Epidermal melanocyte (primary cell): ENCODE measurements at regions not wholly inside any gene's neighbourhood (a gene's known extent, or its start where the extent isn't known, plus 50 kb on each side); places are given as distances from the start of the nearest gene placed in this dataset.
A peak's percentile ranks its signal among the peaks of the same experiment; 100 is the strongest.

Experiments used
- DNase-seq: peaks from one replicate; pipeline ENCODE4 v3.0.0; 2011; ENCODE audit warnings: low spot score; ENCODE audit not compliant: insufficient read length

GRCh38 chr2:9738535-9739496 is 104.5 kb upstream of the TAF1B start:
- no peak for DNase-seq

DNA sequence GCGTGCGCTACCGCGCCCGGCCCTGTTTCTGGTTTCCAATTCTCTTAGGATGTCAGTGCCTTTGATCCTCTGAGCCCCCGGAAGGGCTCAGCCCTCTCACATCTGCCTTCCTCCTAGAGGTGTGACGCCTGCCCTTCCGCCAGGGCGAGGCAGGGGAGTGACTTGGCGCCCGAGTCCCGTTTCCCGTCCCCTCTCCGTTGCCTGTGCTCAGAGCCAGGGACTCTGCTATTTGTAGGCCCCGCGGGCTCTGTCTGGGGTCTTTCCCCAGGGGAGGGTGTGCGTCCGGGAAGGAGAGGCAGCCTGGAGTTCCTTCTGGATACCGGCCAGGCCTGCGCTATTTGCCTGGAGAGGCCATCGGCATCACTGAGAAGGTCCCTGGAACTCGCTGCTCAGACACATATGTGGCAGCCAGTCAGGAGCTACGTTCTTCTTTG is 103.7 kb upstream of the TAF1B start:
- no peak for DNase-seq

DNA sequence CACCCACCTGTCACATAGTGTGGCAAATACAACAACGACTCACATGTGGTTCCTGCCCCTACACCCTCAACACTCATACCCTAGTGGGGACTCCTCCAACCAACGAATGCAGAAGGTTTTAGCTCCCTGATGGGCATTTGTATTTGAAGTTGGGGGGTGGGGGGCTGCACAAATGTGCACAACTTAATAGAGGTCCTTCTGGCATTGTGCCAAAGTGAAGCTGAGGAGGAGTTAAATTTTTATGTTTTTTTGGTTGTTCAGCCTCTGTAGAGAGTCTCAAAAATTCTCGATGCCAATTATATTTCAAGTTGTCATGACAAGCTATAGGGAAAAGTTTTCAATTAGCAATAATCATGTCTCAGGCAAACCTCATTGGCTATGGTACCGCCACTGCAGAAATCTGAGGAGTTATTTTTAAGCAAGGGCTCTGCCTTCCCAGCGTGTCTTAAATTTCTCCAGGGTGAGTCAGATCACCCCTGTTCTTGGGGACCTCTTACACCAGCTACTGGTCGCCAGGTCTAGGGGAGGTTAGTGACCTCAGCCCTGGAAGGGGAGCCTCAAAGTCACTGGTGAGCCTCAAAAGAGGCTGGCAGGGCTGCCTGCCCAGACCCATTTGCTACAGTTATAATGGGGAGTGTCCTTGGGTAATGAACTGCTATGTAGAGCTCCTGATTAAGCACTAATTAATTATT is 102.7 kb upstream of the TAF1B start:
- no peak for DNase-seq

DNA sequence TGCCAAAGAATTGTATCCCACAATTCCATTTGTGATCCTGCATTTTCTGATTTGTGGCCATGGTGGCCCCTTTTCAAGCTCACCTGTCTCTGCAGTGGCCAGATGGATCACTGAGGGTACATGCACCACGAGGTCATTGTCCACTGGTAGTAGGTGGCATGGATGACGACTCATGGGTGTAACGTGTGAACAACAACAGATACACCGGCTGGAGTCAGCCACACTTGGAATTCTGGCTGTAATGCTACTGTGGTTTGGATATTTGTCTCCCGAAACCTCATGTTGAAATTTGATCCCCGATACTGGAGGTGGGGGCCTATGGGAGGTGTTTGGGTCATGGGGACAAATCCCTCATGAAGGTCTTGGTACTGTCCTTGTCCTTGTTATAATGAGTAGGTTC is 102.2 kb upstream of the TAF1B start:
- DNase-seq, result no peak

DNA sequence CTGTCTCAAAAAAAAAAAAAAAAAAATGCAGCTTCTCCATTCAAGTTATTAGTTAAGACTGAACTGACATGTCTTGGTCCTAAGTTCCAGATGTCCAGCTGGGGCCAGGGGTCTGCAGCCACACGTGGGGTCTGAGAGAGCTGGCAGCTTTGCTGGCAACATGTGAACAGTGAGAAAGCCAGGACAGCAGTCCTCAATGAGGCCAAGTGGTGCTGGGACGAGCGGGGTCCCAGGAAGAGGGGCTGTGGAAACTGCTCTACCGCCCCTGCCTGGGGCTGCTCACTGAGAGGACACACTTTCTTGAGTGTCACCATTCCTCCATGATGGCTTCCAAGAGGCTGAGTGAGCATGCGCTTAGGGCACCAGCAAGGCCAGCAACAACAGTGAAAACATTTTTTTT is 100.7 kb upstream of the TAF1B start:
- no peak for DNase-seq

GRCh38 chr2:9744256-9745004 is 98.8 kb upstream of the TAF1B start:
- no peak for DNase-seq

- no peak for DNase-seq
Observed at GRCh38 chr2:9745153-9745899, 97.9 kb upstream of the TAF1B start.

DNA sequence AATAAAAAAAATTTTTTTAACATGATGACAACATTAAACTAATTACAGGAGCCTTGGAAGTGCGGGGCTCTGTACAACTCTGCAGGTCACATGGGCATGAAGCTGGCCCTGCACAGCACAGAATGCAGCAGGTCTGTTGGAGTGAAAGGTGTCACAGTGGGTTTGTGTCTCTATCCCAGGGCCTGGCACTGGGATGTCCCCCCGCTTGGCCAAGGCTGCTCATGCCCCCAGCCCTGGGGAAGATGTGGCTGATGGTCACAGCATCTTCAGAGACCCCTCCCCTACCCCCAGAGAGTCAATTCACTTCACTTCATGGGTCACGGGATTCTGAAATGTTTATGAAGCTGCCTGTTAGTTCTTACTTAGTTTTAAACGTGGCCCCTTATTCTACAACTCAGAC is 95.9 kb upstream of the TAF1B start:
- no peak for DNase-seq

- no peak for DNase-seq
Observed at GRCh38 chr2:9748577-9748976, 94.7 kb upstream of the TAF1B start.

GRCh38 chr2:9749546-9750223 is 93.6 kb upstream of the TAF1B start:
- no peak for DNase-seq

- DNase-seq, result no peak
Observed at GRCh38 chr2:9750224-9751215, 92.8 kb upstream of the TAF1B start.

DNA sequence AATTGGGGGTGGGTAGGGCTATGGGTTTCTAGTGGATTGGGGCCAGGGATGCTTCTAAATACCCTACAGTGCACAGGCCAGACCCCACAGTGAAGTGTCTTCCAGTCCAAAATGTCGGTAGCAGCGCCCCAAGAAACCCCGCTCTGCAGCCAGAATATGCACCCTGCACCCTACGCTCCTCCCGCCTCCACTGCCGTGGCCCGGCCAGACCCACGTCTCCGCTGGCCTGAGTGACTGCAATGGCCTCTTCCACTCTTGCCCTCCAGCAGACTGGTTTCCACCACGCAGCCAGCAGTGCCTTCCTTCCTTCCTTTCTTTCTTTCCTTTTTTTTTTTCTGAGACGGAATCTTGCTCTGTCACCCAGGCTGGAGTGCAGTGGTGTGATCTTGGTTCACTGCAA is 91.4 kb upstream of the TAF1B start:
- DNase-seq, result no peak

- no peak for DNase-seq
Observed at GRCh38 chr2:9752441-9753275, 90.6 kb upstream of the TAF1B start.

DNA sequence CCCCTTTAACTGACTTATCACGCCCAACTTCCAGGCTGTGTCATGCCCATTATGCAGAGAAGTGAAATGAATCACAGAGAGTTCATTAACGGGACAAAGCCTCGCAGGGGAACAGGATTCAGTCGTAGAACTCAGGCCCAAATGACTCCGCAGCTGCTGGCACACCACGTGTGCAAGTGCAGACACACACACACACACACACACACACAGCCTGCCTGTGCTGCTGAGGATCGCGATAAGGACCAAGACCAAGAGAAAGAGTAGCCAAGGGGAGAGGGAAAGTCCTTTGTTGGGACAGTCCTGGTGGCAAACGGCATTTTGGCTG is 90.0 kb upstream of the TAF1B start:
- peak; percentile 58 for DNase-seq

DNA sequence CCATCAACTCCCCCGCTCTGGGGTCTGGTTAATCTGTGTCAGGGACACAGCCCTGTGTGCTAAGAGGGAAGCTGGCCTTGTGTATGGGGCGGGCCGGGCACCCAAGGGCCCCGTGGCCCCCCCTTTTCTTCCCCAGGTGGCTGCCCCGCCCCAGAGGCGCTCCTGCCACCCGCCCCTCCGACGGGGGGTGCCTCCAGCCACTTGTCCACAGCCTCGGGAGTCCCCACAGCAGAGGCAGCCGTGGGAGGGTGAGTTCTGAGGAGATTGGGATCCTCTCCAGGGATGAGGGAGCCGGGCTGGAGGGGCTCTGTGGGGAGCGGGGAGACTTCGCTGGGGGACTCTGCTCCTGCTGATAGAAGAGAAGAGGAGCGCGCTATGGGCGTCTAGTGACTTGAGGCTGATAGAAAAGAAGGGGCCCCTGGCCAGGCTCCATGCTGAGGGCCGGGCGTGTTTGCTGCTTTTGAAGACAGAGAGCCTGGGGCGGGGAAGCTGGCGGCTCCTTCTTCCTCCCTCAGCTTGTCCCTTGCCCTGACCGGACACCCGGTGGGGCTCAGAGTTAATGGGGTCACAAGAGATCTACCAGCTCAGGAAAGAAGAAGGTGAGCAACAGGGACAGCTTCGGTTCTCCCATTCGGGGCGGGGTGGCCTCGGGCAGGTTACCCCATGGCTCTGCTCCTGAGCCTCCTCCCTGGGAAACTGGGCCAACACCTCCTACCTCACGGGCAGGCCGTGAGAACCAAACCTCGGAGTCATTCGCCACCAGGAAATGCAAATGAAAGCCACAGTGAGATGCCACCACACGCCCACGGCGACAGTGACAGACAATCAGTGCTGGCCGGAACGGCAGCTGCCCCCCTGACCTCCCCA is 89.4 kb upstream of the TAF1B start:
- no peak for DNase-seq

GRCh38 chr2:9754532-9754887 is 88.8 kb upstream of the TAF1B start:
- DNase-seq, result no peak

- DNase-seq, result no peak
Observed at GRCh38 chr2:9755008-9755407, 88.3 kb upstream of the TAF1B start.

DNA sequence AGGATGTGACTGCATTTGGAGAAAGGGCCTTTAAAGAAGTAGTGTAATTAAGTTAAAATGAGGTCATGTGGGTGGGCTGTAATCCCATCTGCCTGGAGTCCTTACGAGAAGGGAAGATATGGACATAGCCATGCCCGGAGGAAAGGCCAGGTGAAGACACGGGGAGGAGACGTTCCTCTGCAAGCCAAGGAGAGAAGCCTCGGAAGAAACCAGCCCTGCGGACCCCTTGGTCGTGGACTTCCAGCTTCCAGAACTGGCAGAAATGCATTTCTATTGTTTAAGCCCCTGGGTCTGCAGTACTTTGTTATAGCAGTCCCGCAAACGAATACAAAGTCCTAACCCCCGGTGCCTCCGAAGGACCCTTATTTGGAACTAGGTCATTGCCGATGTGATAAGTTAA is 87.6 kb upstream of the TAF1B start:
- DNase-seq, result no peak
